Activated CD4-positive, CD25-positive, alpha-beta regulatory T cell treated with anti-CD3 and anti-CD28 coated beads, Interleukin-2, amount 50 U/mL, for 72 hours (primary cell): ENCODE measurements at regions not wholly inside any gene's neighbourhood (a gene's known extent, or its start where the extent isn't known, plus 50 kb on each side); places are given as distances from the start of the nearest gene placed in this dataset.
"Not testable (repeated sequence)": the region's sequence is repeated elsewhere in the genome, so short reads cannot be mapped to it uniquely, and the experiment has no call there.

Experiments used
- DNase-seq: peaks from one replicate; pipeline ENCODE4 v3.0.0; 2021

DNA sequence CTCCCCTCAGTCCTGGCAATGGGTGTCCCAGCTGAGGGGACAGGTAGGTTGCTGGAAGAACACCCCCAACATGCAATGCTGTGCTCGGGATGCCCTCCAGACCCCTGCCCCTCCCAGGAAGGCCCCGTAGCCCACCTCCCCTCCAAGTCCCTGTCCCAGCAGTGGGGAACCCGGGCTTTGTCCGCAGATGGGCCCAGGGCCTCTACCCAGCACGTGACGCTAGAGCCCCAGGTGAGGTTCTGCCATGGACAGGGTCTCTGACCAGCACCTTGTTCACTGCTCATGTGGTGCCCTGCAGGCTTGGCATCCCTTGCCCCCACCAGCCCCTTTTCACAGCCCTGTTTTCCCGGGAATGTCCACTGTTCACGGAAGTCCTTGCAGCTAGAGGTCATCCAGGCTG, 220.0 kb upstream of the SGCG start:
- DNase-seq = no peak

DNA sequence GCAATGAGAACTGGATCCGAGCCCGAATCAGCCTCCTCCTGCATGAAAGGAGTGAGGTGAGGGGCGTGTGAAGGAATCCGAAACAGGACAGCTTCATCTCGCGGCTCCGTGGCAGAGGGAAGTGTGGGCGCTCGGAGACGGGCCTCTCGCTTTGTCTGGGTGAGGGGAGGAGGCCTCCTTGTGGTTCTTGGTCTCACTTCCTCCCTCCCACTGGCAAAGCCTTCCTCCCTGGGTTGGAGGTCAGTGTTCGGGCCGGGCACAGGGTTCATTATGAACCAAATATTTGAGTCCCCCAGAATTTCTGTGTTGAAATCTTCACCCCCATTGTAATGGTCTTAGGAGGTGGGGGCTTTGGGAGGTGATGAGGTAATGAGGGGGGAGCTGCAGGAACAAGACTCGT, 219.4 kb upstream of the SGCG start:
- not testable (repeated sequence) for DNase-seq

- DNase-seq = no peak
Observed at GRCh38 chr13:22961835-22962537, 218.8 kb upstream of the SGCG start.

DNA sequence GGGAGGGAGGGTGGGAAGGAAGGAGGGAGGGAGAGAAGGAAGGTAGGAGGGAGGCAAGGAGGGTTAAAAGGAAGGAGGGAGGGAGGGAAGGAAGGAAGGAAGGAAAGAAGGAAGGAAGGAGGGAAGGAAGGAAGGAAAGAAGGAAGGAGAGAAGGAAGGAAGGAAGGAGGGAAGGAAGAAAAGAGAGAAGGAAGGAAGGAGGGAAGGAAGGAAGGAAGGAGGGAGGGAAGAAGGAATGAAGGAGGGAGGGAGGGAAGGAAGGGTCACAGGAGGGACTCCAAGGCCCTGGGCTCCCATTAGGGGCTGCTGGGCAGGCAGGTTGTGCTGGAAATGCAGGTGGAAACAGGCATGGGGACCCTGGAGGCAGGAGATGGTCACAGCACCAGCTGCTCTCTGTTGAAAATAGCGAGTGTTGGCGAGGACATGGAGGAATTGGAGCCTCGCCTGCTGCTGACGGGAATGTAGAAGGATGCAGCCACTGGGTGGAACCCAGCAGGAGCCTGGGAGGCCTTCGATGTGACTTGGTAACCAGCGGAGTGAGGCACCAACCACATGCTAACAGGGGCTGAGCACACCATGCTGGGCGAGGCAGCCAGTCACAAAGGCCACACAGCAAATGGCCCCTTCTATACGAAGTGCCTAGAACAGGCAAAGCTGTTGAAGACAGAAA, 217.3 kb upstream of the SGCG start:
- not testable (repeated sequence) for DNase-seq

GRCh38 chr13:22964245-22964966, 216.4 kb upstream of the SGCG start:
- DNase-seq = no peak

- DNase-seq = not testable (repeated sequence)
Observed at GRCh38 chr13:22965011-22965857, 215.5 kb upstream of the SGCG start.

DNA sequence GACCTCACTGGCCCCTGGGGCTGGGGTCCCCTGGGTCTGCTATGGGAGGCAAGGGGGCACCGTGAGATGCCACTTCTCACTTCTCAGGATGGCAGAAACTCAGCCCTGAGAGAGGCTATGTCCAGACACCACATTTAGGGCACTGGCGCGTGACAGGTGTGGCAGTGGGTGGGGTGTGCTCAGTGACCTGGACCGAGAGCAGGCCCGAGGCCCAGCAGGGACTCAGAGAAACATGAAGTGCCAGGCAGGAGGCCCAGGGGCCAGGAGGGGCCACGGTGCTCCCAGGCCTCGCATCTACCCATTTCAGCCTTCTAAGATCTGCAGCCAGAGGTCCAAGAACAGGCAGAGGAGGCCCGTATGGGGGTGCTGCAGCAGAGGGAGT, 214.9 kb upstream of the SGCG start:
- DNase-seq = not testable (repeated sequence)

DNA sequence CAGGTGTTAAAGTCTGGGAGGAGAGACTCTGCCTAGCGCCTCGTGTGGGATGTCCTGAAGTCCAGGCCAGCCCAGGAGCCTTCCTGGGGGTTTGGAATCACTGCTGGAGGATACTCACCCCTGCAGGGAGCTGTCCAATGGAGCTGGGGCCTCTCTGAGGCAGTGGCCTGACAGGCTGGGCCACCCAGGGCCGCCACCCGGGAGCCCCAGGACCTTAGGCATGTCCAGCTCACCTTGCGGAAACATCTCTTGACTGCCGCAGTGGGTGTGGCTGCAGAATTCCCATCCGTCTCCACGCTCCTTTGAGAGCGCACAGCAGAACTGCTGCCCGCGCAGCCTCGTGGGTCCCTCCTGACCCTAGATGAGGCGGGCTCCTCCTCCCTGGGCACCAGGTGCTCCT, 214.0 kb upstream of the SGCG start:
- not testable (repeated sequence) for DNase-seq

- no peak for DNase-seq
Observed at GRCh38 chr13:22967669-22968068, 213.1 kb upstream of the SGCG start.

DNA sequence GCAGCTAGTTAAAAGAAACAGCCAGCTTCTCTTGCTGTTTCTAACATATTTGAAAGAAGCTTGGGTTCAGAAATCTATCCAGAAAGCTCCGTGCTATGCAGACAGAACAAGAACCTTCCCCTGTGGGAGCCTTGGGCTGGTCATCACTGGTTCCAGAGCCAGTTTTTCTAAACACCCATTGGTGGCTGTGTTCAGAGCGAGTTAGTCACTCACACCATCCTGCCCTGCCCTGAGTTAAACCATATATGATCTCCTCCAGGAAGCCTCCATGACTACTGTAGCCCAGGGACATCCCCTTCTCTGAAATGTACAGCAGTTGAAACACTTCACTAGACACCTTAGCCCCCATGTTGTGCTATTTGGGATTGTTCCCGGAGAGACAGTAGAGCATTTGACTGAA, 200.8 kb upstream of the SGCG start:
- DNase-seq = no peak

DNA sequence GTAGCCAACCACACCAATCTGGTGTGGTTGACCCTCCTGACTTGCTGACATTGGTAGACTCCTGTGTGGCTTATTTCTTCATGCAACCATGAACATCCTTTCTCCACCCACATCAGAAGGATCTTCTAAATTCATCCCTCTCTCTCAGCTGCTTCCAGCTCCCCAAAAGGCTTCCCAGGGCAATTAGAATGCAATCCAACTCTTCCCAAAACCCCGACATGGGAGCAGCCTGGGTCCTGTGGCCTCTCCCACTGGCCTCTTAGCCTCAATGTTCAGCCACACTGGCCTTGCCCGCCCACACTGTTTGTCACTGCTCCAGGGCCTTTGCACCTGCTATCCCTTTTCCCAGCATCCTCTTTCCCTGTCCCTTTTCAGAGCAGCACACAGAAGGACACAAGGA, 199.8 kb upstream of the SGCG start:
- DNase-seq = no peak

DNA sequence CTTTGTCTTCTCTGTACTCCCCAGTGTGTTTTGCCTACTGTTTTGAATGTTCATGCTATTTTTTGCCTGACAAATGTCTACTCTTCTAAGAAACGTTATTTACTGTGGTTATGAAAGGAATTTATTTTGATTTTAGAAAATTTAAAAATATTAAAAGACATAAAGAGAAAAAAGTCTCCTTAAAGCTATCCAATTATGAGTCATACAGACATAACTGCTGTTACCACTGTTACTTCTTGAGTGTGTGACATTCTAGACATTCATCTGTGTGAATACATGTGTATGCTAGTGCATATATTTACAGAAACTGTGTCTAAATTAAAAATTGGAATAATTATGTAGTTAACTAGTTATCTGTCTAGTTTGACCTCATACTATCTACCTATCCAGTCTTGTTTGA, 187.6 kb upstream of the SGCG start:
- no peak for DNase-seq

DNA sequence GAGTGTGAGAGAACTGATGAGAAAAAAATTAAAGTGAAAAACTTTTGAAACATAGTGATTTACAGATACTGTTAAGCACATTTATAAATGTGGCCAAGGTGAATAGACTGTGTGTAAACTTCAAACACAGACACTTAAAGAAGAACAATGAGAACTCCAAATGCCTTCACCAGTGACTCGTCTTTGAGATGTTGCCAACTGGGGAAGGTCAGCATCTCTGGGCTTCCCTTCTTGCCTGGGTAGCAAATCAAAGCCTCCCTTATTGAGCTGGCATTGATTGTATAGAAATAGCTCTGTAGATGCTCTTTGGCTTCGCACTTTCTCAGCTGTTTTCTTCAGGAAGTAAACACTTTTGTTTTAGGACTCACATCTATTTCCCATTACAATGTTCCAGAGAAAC, 177.3 kb upstream of the SGCG start:
- no peak for DNase-seq

- no peak for DNase-seq
Observed at GRCh38 chr13:23007426-23007825, 173.4 kb upstream of the SGCG start.

DNA sequence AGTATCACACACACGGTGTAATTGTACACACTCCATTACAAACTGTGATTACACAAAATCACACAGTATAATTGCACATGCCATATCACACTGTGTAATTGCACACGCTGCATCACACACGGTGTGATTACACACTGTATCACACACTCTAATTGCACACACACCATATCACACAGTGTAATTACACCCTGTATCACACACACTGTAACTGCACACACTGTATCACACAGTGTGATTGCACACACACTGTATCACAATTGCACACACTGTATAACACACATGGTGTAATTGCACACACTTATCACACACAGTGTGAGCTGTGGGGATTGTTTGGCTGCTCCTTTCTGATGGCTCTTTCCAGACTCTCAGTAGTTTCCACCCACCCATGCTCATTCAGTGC, 162.6 kb upstream of the SGCG start:
- no peak for DNase-seq

DNA sequence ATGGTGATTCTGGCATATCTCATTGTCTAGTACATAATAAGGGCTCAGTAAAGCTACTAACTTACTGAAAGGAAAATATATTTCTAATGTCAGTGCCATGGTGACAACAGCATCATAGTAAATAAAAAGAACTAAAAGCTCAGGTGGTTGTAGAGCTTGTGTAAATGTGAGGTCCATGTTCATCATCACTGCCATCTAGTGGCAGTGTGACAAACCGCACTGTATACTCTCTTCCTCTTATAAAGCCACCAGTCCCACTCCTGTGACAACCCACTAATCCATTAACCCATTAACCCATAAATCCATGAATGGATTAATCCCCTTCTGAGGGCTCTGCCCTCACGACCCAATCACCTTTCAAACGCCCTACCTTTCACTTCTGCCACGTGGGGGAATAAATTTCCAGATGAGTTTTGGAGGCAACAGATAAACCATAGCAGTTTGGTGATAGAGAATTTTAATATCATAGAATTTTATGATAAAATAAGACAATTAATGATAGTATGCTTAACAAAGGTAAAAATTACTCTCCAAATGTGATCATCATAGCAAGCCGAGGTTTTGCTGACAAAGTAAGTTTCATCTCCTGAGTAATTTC, 160.4 kb upstream of the SGCG start:
- DNase-seq = no peak

DNA sequence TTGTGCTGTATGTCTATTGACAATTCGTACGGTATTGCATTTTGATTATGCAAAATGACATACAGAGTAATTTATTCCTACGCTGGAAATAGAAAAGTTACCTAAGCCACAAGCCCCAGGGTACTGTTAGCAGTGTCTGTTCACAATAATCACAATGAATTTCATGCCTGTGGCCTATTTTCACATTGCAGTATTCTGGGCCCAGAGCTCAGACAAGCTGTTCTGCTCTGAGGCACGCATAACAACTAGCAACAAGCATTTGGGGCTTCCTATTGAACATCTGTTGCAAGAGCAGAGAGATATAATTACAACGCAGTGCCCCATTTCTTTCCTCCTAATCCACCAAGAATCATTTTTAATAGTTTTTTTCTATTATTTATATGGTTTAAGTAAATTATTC, 158.9 kb upstream of the SGCG start:
- no peak for DNase-seq

DNA sequence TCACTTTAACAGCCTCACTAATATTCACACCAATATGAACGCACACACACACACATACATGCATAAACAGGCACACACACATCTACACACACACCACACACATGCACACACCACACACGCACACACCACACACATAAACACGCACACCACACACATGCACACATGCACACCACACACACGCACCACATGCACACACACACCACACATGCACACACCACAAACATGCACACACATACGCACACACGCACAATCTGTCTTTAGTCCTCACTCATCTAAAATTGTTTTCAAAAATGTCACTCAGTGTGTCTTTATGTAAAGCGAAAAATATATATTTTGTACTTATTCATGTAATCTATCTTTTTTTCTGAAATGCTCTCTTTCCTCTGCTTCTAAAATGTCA, 158.1 kb upstream of the SGCG start:
- no peak for DNase-seq

DNA sequence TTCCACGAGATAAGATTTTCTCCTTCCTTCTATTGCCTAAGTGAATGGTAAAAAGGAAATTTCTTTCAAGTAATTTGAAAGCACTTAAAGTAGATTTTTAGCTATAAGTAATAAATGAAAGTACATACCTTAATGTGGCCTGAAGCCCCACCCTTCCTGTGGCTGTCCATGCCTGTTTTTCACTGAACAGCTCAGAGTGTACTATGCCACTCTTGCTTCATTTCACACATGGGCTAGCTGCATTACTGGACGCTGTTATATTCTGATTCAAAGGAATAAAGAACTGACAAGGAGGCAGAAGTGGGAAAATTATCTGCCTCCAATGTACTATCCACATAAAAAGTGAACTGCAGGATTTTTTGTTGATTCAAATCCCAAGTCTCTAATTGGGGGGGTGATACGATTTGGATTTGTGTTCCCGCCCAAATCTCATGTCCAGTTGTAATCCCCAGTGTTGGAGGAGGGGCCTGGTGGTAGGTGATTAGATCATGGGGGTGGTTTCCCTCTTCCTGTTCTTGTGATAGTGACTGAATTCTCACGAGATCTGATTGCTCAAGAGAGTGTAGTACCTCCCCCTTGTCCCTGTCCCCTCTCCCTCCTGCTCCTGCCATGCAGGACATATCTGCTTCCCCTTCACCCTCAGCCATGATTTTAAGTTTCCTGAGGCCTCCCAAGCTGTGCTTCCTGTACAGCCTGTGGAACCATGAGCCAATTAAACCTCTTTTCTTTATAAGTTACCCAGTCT, 154.7 kb upstream of the SGCG start:
- no peak for DNase-seq

DNA sequence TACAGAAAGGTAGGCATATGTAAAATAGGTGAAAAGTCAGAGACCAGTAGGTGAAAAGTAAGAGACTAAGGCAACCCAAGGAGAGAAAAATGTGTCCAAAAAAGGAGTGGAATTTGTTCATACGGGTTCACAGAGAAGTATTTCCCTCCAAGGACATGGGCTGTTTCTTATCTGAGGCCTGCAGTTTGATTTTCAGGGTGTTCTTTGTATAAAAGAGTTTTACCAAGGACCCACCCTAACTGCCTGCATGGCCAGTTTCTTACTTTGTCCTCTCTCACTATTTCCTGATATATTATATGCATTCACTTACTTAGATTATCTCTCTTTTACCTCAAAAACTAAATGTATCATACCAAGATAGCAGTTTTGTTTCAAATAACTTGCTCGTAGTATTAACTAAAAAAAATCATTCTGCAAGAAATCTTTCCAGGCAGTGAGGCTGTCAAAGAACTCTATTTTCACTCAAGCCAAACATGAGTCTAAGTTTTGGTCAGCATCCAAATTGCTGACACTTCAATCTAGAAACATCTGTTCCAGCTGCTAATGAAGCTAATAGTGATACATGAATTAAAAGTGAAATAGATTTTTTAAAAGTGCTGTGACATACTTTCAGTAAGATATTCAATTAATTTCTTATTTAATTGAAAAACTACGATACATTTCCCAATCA, 141.4 kb upstream of the SGCG start:
- DNase-seq = no peak

DNA sequence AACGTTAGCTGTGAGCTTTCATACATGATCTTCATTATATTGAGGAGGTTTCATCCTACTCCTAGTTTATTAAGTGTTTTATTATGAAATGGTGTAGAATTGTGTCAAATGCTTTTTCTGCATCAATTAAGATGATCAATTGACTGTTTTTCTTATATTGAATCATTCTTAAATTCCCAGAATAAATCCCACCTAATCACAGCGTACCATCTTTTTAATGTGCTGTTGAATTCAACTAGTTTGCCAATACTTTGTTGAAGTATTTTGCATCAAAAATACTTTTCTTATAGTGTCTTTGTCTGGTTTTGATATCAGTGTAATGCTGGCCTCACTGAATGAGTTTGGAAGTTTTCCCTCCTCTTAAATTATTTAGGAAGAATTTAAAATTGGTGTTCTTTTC, 138.6 kb upstream of the SGCG start:
- DNase-seq = no peak

- DNase-seq = no peak
Observed at GRCh38 chr13:23044906-23045305, 135.9 kb upstream of the SGCG start.
